ENCODE measurements at regions not wholly inside any gene's neighbourhood (a gene's known extent, or its start where the extent isn't known, plus 50 kb on each side); places are given as distances from the start of the nearest gene placed in this dataset.

- TF ChIP-seq EZH2 (optimal IDR thresholded peaks at IDR 0.05; ENCODE audit: low read depth, low read length): no peak
- TF ChIP-seq EZH2phosphoT487 (IDR thresholded peaks at IDR 0.05; ENCODE audit: low read length): no peak
- no peak for TF ChIP-seq CTCF (IDR thresholded peaks at IDR 0.05; ENCODE audit: low read length)
Measured at GRCh38 chr2:58480141-58480540, 239.0 kb upstream of the FANCL start.

GRCh38 chr2:58479535-58480140 lies 238.5 kb upstream of the FANCL start:
- H3K27ac ChIP-seq (ENCODE audit: low read length): no peak overlapping the region
- H3K79me2 ChIP-seq (ENCODE audit: low read length): no peaks in the 10 kb centered on the region
- H3K27me3 ChIP-seq (replicated peaks; ENCODE audit: insufficient read depth, low read length): no peaks in the 10 kb centered on the region
- H2AFZ ChIP-seq (ENCODE audit: low read length): no peak overlapping the region
- no peak overlapping the region for H3K9ac ChIP-seq (ENCODE audit: low read length)
- no peak for TF ChIP-seq EZH2 (optimal IDR thresholded peaks at IDR 0.05; ENCODE audit: low read depth, low read length)
- TF ChIP-seq CTCF (IDR thresholded peaks at IDR 0.05; ENCODE audit: low read length): no peak
- no peak for TF ChIP-seq EZH2phosphoT487 (IDR thresholded peaks at IDR 0.05; ENCODE audit: low read length)
- H3K4me1 ChIP-seq (ENCODE audit: low read length): no peaks in the 10 kb centered on the region
- no peaks in the 10 kb centered on the region for H3K9me2 ChIP-seq (replicated peaks; ENCODE audit: insufficient read depth, low read length)
- H3K36me3 ChIP-seq (replicated peaks; ENCODE audit: insufficient read depth, low read length): no peaks in the 10 kb centered on the region
- H3K4me3 ChIP-seq (ENCODE audit: low read length): no peak overlapping the region
- DNase-seq: no peak
- H3F3A ChIP-seq (ENCODE audit: insufficient read depth, low read length): no peaks in the 10 kb centered on the region
- no peaks in the 10 kb centered on the region for H3K9me3 ChIP-seq (replicated peaks; ENCODE audit: insufficient read depth, low read length)
- H3K4me2 ChIP-seq (ENCODE audit: low read depth, low read length): no peak overlapping the region
- no peaks in the 10 kb centered on the region for H4K20me1 ChIP-seq (ENCODE audit: insufficient read depth, low read length)

More at GRCh38 chr2:58480141-58480540, 239.0 kb upstream of the FANCL start:
- Histone ChIP-seq H3F3A (ENCODE audit: insufficient read depth, low read length) (no peaks in the 10 kb centered on the region), H3K27me3 (replicated peaks; ENCODE audit: insufficient read depth, low read length) (no peaks in the 10 kb centered on the region), H4K20me1 (ENCODE audit: insufficient read depth, low read length) (no peaks in the 10 kb centered on the region), H2AFZ (ENCODE audit: low read length) (no peak overlapping the region), H3K9ac (ENCODE audit: low read length) (no peak overlapping the region), H3K4me2 (ENCODE audit: low read depth, low read length) (no peak overlapping the region), H3K79me2 (ENCODE audit: low read length) (no peaks in the 10 kb centered on the region), H3K9me3 (replicated peaks; ENCODE audit: insufficient read depth, low read length) (no peaks in the 10 kb centered on the region), H3K36me3 (replicated peaks; ENCODE audit: insufficient read depth, low read length) (no peaks in the 10 kb centered on the region), H3K27ac (ENCODE audit: low read length) (no peak overlapping the region), H3K4me3 (ENCODE audit: low read length) (no peak overlapping the region), H3K9me2 (replicated peaks; ENCODE audit: insufficient read depth, low read length) (no peaks in the 10 kb centered on the region), H3K4me1 (ENCODE audit: low read length) (no peaks in the 10 kb centered on the region)
- no peak for DNase-seq

GRCh38 chr2:58476556-58476955 lies 235.4 kb upstream of the FANCL start:
- no peaks in the 10 kb centered on the region for H3K4me1 ChIP-seq (ENCODE audit: low read length)
- no peak overlapping the region for H3K27ac ChIP-seq (ENCODE audit: low read length)
- no peaks in the 10 kb centered on the region for H3K9me2 ChIP-seq (replicated peaks; ENCODE audit: insufficient read depth, low read length)
- H4K20me1 ChIP-seq (ENCODE audit: insufficient read depth, low read length): no peaks in the 10 kb centered on the region
- no peaks in the 10 kb centered on the region for H3K27me3 ChIP-seq (replicated peaks; ENCODE audit: insufficient read depth, low read length)
- H2AFZ ChIP-seq (ENCODE audit: low read length): no peak overlapping the region
- no peak for DNase-seq
- no peaks in the 10 kb centered on the region for H3K36me3 ChIP-seq (replicated peaks; ENCODE audit: insufficient read depth, low read length)
- TF ChIP-seq EZH2 (optimal IDR thresholded peaks at IDR 0.05; ENCODE audit: low read depth, low read length) (no peak), EZH2phosphoT487 (IDR thresholded peaks at IDR 0.05; ENCODE audit: low read length) (no peak), CTCF (IDR thresholded peaks at IDR 0.05; ENCODE audit: low read length) (no peak)
- H3K9me3 ChIP-seq (replicated peaks; ENCODE audit: insufficient read depth, low read length): no peaks in the 10 kb centered on the region
- H3K4me2 ChIP-seq (ENCODE audit: low read depth, low read length): no peak overlapping the region
- no peaks in the 10 kb centered on the region for H3K79me2 ChIP-seq (ENCODE audit: low read length)
- H3K4me3 ChIP-seq (ENCODE audit: low read length): no peak overlapping the region
- H3F3A ChIP-seq (ENCODE audit: insufficient read depth, low read length): no peaks in the 10 kb centered on the region
- H3K9ac ChIP-seq (ENCODE audit: low read length): no peak overlapping the region

Measured in MM.1S (cell line).